Neural progenitor cell (in vitro differentiated cells): ENCODE measurements at regions not wholly inside any gene's neighbourhood (a gene's known extent, or its start where the extent isn't known, plus 50 kb on each side); places are given as distances from the start of the nearest gene placed in this dataset.

Experiments
- EZH2 ChIP-seq: fragments of 200-600 bp; sonication (generic); IDR thresholded peaks from 2 replicates; pipeline ENCODE4 v1.6.1; 2017; ENCODE audit warnings: antibody characterized with exemption, mild to moderate bottlenecking, moderate library complexity
- TF ChIP-seq, protein P1 (sequence below): fragments of 200-600 bp; sonication (generic); IDR thresholded peaks from 2 replicates; pipeline ENCODE4 v1.5.1; 2017; ENCODE audit warnings: antibody characterized with exemption, mild to moderate bottlenecking

DNA sequence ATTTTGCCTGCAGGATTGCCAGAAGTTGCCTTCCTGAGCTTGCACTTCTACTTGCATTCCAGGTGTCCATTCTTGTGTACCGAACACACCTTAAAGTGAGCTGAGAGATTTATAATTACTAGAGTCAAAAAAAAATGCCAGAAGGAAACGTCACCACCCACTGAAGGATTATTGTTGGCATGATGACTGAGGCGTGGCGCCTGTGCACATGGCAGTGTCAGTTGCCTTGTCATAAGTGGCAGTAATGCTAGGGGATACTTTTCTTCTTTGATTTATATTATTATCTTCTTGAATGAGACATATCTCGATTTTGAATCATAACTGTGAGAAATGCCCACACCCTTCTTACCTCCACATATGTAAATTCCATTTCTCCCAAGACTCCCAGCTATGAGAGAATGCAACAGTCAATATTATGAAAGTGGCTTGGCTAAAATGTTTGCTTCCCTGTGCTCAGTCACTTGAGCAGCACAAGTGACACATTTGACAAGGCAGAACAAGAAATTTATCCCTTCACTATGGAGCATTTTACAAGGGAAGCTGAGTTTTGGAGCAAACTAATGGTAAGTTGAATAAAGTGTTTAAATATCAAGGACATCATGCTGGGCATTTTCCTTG, 149.5 kb upstream of the SASH1 start:
- TF ChIP-seq, protein P1, sequence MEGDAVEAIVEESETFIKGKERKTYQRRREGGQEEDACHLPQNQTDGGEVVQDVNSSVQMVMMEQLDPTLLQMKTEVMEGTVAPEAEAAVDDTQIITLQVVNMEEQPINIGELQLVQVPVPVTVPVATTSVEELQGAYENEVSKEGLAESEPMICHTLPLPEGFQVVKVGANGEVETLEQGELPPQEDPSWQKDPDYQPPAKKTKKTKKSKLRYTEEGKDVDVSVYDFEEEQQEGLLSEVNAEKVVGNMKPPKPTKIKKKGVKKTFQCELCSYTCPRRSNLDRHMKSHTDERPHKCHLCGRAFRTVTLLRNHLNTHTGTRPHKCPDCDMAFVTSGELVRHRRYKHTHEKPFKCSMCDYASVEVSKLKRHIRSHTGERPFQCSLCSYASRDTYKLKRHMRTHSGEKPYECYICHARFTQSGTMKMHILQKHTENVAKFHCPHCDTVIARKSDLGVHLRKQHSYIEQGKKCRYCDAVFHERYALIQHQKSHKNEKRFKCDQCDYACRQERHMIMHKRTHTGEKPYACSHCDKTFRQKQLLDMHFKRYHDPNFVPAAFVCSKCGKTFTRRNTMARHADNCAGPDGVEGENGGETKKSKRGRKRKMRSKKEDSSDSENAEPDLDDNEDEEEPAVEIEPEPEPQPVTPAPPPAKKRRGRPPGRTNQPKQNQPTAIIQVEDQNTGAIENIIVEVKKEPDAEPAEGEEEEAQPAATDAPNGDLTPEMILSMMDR, result no peak
- TF ChIP-seq EZH2, result no peak
